ENCODE measurements at regions not wholly inside any gene's neighbourhood (a gene's known extent, or its start where the extent isn't known, plus 50 kb on each side); places are given as distances from the start of the nearest gene placed in this dataset.

- Histone ChIP-seq H3K36me3 (ENCODE audit: insufficient read depth, low read length) (no peaks in the 10 kb centered on the region), H3K9ac (ENCODE audit: low read depth, low read length) (no peak overlapping the region), H3K79me2 (ENCODE audit: insufficient read depth, low read length) (no peaks in the 10 kb centered on the region), H4K20me1 (ENCODE audit: insufficient read depth, low read length) (no peaks in the 10 kb centered on the region), H3K4me2 (ENCODE audit: insufficient read depth, low read length) (no peak overlapping the region), H3K4me3 (ENCODE audit: low read depth in 1 of 2, low read length in 2 of 2) (no peak overlapping the region), H3K4me1 (ENCODE audit: insufficient read depth, low read length) (no peaks in the 10 kb centered on the region), H2AFZ (ENCODE audit: low read depth, low read length) (no peak overlapping the region), H3K27me3 (ENCODE audit: insufficient read depth, low read length, poor library complexity) (no peaks in the 10 kb centered on the region), H3K9me3 (ENCODE audit: insufficient read depth, low read length, severe bottlenecking) (no peaks in the 10 kb centered on the region), H3K27ac (ENCODE audit: low read length) (no peak overlapping the region)
- ATAC-seq (ENCODE audit: insufficient read depth, low read depth), result no peak
- TF ChIP-seq EZH2 (IDR thresholded peaks at IDR 0.05; ENCODE audit: borderline replicate concordance, low read depth, low read length, severe bottlenecking), result no peak
- TF ChIP-seq, protein P1, sequence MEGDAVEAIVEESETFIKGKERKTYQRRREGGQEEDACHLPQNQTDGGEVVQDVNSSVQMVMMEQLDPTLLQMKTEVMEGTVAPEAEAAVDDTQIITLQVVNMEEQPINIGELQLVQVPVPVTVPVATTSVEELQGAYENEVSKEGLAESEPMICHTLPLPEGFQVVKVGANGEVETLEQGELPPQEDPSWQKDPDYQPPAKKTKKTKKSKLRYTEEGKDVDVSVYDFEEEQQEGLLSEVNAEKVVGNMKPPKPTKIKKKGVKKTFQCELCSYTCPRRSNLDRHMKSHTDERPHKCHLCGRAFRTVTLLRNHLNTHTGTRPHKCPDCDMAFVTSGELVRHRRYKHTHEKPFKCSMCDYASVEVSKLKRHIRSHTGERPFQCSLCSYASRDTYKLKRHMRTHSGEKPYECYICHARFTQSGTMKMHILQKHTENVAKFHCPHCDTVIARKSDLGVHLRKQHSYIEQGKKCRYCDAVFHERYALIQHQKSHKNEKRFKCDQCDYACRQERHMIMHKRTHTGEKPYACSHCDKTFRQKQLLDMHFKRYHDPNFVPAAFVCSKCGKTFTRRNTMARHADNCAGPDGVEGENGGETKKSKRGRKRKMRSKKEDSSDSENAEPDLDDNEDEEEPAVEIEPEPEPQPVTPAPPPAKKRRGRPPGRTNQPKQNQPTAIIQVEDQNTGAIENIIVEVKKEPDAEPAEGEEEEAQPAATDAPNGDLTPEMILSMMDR (IDR thresholded peaks at IDR 0.05; ENCODE audit: borderline replicate concordance, extremely low read depth, low read length, poor library complexity, severe bottlenecking), result no peak
- no peak for DNase-seq
These were observed 485.0 kb downstream of the ENC1 start for GRCh38 chr5:74155501-74155900.

- Histone ChIP-seq H4K20me1 (ENCODE audit: insufficient read depth, low read length) (no peaks in the 10 kb centered on the region), H3K27ac (ENCODE audit: low read length) (no peak overlapping the region)
- no peak for ATAC-seq (ENCODE audit: insufficient read depth, low read depth)
These were observed 486.0 kb downstream of the ENC1 start for GRCh38 chr5:74154526-74154925.

GRCh38 chr5:74153255-74153790, 487.2 kb downstream of the ENC1 start:
- ATAC-seq (ENCODE audit: insufficient read depth, low read depth), result no peak
- H4K20me1 ChIP-seq (ENCODE audit: insufficient read depth, low read length), result no peaks in the 10 kb centered on the region

More at GRCh38 chr5:74154526-74154925, 486.0 kb downstream of the ENC1 start:
- H3K9ac ChIP-seq (ENCODE audit: low read depth, low read length), result no peak overlapping the region
- no peaks in the 10 kb centered on the region for H3K79me2 ChIP-seq (ENCODE audit: insufficient read depth, low read length)
- H2AFZ ChIP-seq (ENCODE audit: low read depth, low read length), result no peak overlapping the region
- no peaks in the 10 kb centered on the region for H3K27me3 ChIP-seq (ENCODE audit: insufficient read depth, low read length, poor library complexity)
- no peak overlapping the region for H3K4me2 ChIP-seq (ENCODE audit: insufficient read depth, low read length)
- H3K4me1 ChIP-seq (ENCODE audit: insufficient read depth, low read length), result no peaks in the 10 kb centered on the region
- no peaks in the 10 kb centered on the region for H3K9me3 ChIP-seq (ENCODE audit: insufficient read depth, low read length, severe bottlenecking)
- DNase-seq, result no peak
- no peak overlapping the region for H3K4me3 ChIP-seq (ENCODE audit: low read depth in 1 of 2, low read length in 2 of 2)
- H3K36me3 ChIP-seq (ENCODE audit: insufficient read depth, low read length), result no peaks in the 10 kb centered on the region
- no peak for TF ChIP-seq EZH2 (IDR thresholded peaks at IDR 0.05; ENCODE audit: borderline replicate concordance, low read depth, low read length, severe bottlenecking)
- TF ChIP-seq, protein P1 (IDR thresholded peaks at IDR 0.05; ENCODE audit: borderline replicate concordance, extremely low read depth, low read length, poor library complexity, severe bottlenecking), result no peak

More at GRCh38 chr5:74153255-74153790, 487.2 kb downstream of the ENC1 start:
- H3K27ac ChIP-seq (ENCODE audit: low read length), result no peak overlapping the region
- no peak for DNase-seq
- no peaks in the 10 kb centered on the region for H3K27me3 ChIP-seq (ENCODE audit: insufficient read depth, low read length, poor library complexity)
- no peak overlapping the region for H3K4me2 ChIP-seq (ENCODE audit: insufficient read depth, low read length)
- no peak overlapping the region for H2AFZ ChIP-seq (ENCODE audit: low read depth, low read length)
- no peaks in the 10 kb centered on the region for H3K79me2 ChIP-seq (ENCODE audit: insufficient read depth, low read length)
- no peak overlapping the region for H3K9ac ChIP-seq (ENCODE audit: low read depth, low read length)
- H3K36me3 ChIP-seq (ENCODE audit: insufficient read depth, low read length), result no peaks in the 10 kb centered on the region
- H3K4me1 ChIP-seq (ENCODE audit: insufficient read depth, low read length), result no peaks in the 10 kb centered on the region
- no peak for TF ChIP-seq EZH2 (IDR thresholded peaks at IDR 0.05; ENCODE audit: borderline replicate concordance, low read depth, low read length, severe bottlenecking)
- TF ChIP-seq, protein P1 (IDR thresholded peaks at IDR 0.05; ENCODE audit: borderline replicate concordance, extremely low read depth, low read length, poor library complexity, severe bottlenecking), result no peak
- no peaks in the 10 kb centered on the region for H3K9me3 ChIP-seq (ENCODE audit: insufficient read depth, low read length, severe bottlenecking)
- H3K4me3 ChIP-seq (ENCODE audit: low read depth in 1 of 2, low read length in 2 of 2), result no peak overlapping the region
